ENCODE measurements at regions not wholly inside any gene's neighbourhood (a gene's known extent, or its start where the extent isn't known, plus 50 kb on each side); places are given as distances from the start of the nearest gene placed in this dataset.

- TF ChIP-seq CTCF (IDR thresholded peaks at IDR 0.05 in 2 of 3, conservative IDR thresholded peaks at IDR 0.05 in 1 of 3; ENCODE audit: borderline replicate concordance in 1 of 3, insufficient read depth in 1 of 3, low read depth in 2 of 3, low read length in 2 of 3) (no peak), EZH2phosphoT487 (IDR thresholded peaks at IDR 0.05; ENCODE audit: borderline replicate concordance) (no peak), MAX (IDR thresholded peaks at IDR 0.05) (no peak), ZBTB33 (IDR thresholded peaks at IDR 0.05; ENCODE audit: extremely low read depth, insufficient replicate concordance, low read length) (no peak), POLR2A (IDR thresholded peaks at IDR 0.05; ENCODE audit: borderline replicate concordance, extremely low read depth, insufficient read depth, insufficient read length) (no peak), JUND (IDR thresholded peaks at IDR 0.05) (no peak), YY1 (IDR thresholded peaks at IDR 0.05; ENCODE audit: extremely low read depth, insufficient replicate concordance, low read depth, low read length) (no peak), POLR2AphosphoS5 (IDR thresholded peaks at IDR 0.05; ENCODE audit: low read depth, low read length) (no peak)
These were observed 210.2 kb downstream of the MMUT start for GRCh38 chr6:49252901-49253300.
